Spleen (tissue), 7 donors: ENCODE measurements at regions not wholly inside any gene's neighbourhood (a gene's known extent, or its start where the extent isn't known, plus 50 kb on each side); places are given as distances from the start of the nearest gene placed in this dataset.

Experiments used
- CTCF ChIP-seq, 11 experiments: fragments of 200-600 bp in 7 of 11; fragments of 450-650 bp in 4 of 11; sonication (generic) in 4 of 11; IDR thresholded peaks in 8 of 11; conservative IDR thresholded peaks in 3 of 11; 1 replicate in 7 of 11; 2 replicates in 4 of 11; pipeline versions ENCODE4 v1.4.0 to v1.8.0; 2016 to 2021; ENCODE audit warnings: antibody characterized with exemption in 11 of 11, inconsistent platforms in 4 of 11, mild to moderate bottlenecking in 1 of 11
- POLR2A ChIP-seq, 3 donors: fragments of 450-650 bp; IDR thresholded peaks; one replicate each; pipeline ENCODE4 v1.5.1; 2017; ENCODE audit warnings: antibody characterized with exemption in 3 of 3, mild to moderate bottlenecking in 1 of 3
- POLR2AphosphoS5 ChIP-seq, 3 donors: sonication (generic); formaldehyde crosslinking; IDR thresholded peaks; one replicate each; pipeline ENCODE4 v1.5.1; 2017; ENCODE audit warnings: antibody characterized with exemption in 3 of 3
- donor health status: DM: no; HTN: no; CAD: no; lungs with moderate emphysema.
- donor health status: DM: no; HTN: no; CAD: no.
- donor health status: DM: no; HTN: no; CAD: no.

GRCh38 chr1:229990326-229990725, 76.7 kb upstream of the GALNT2 start:
- no peak for TF ChIP-seq CTCF (IDR thresholded peaks at IDR 0.05 in 8 of 11, conservative IDR thresholded peaks at IDR 0.05 in 3 of 11)
- no peak for TF ChIP-seq POLR2A (IDR thresholded peaks at IDR 0.05)
- no peak for TF ChIP-seq POLR2AphosphoS5 (IDR thresholded peaks at IDR 0.05)
